Dermis blood vessel endothelial cell (primary cell): ENCODE measurements at regions not wholly inside any gene's neighbourhood (a gene's known extent, or its start where the extent isn't known, plus 50 kb on each side); places are given as distances from the start of the nearest gene placed in this dataset.
"Not testable (repeated sequence)": the region's sequence is repeated elsewhere in the genome, so short reads cannot be mapped to it uniquely, and the experiment has no call there.

Source experiments
- DNase-seq: peaks from one replicate; pipeline ENCODE4 v3.0.0; 2010

GRCh38 chr6:106796781-106797180, 167.4 kb downstream of the QRSL1 start:
- DNase-seq: no peak

- DNase-seq: no peak
These were observed 164.8 kb downstream of the QRSL1 start for GRCh38 chr6:106794129-106794528.

DNA sequence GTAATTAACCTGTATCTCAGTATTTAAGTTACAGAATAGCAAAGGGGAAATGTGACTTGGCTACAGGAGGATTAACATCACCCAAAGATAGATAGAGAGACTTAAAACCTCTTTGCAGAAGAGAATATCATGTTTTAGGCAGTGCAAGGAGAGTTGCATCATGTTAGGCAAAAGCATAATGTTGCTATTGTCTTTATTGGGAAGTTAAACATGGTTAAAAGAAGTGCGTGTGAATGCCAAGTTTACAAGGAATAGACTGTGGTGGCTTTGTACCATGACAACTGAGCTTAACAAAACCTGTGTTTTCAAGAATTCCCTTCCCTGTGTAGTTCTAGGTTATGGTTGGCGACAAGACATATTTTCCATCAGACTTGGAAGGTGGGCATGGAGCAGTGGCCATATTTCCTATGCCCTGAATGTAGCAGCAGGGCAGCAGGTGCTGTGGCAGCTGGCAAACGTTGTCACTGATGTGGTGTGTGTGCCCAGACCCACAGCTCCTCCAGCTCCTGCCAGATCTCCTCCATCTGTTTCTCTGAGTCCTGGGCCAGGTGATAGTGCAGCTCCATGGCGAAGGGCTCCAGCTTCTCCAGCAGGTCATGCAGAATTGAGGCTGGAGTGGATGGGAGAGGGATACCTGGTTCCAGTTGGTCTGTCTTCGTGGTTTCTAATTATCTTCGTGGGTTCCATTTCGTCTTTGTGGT, 163.3 kb downstream of the QRSL1 start:
- no peak for DNase-seq

DNA sequence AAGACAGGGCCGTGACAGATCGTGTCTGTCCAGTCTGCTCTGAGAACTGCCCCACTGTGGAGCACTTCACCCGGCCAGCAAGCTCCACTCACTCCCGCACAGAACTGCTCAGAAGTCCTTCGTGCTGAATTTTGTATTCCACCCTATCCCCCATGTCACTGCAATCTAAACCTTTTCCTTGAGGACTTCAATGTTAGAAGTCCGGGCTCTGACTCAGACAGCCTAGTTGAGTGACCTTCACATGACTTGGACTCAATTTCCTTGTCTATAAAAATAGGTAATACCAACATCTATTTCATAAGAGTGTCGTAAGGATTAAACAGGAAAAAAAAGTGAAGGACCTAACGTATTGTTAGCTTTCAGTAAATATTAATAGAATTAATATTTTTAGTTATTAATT, 161.6 kb downstream of the QRSL1 start:
- DNase-seq: no peak

DNA sequence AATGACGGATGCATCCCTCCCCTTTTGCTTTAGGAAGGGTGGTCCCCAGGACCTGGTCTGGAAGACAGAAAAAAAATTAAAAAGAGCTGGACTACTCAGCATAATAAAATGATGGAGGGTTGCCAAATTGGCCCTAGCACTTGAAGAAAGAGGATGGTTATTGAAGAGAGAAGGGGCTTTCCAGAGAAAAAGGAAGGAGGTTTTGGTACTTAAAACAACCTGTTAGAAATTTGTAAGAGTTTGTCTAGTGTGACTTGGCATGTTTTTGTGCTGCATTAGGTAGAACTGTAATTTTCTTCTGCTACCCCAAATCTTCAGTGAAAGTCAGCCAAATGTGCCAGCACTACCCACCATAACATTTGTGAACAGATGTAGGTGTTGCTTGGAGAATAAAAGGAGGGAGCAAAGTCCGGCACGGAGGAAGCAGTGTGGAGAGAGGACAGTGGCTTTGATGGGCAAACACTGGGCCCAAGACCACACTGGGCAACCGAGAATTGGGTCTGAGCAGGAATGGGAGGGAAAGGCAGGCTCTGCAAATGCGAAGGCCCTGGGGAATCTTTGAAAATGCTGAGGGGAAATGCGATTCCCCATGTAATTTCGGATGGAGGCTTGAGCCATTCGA, 160.9 kb downstream of the QRSL1 start:
- no peak for DNase-seq

GRCh38 chr6:106789428-106790148, 160.2 kb downstream of the QRSL1 start:
- no peak for DNase-seq

GRCh38 chr6:106788761-106789160, 159.4 kb downstream of the QRSL1 start:
- no peak for DNase-seq

- no peak for DNase-seq
These were observed 158.2 kb downstream of the QRSL1 start for GRCh38 chr6:106787327-106788196.

- no peak for DNase-seq
These were observed 155.9 kb downstream of the QRSL1 start for GRCh38 chr6:106785298-106785697.

GRCh38 chr6:106783640-106784566, 154.5 kb downstream of the QRSL1 start:
- DNase-seq: no peak

- DNase-seq: no peak
These were observed 153.3 kb downstream of the QRSL1 start for GRCh38 chr6:106782536-106783285.

- not testable (repeated sequence) for DNase-seq
These were observed 150.2 kb downstream of the QRSL1 start for GRCh38 chr6:106779552-106779951.

DNA sequence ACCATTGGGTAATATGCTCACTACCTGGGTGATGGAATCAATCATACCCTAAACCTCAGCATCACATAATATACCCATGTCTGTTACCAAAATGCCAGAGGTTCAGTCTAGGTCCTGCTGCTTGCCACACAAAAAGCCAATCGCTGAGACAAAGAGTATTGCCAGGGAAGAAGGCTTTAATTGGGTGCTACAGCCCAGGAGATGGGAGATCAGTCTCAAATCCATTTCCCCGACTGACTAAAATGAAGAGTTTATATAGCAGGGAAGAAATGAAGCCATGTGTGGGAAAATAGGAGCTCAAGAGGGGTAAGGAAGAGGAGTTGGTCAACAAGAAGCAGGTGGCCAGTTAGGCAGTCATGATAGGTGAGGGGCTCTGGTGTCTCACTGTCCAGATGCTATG, 149.6 kb downstream of the QRSL1 start:
- DNase-seq: no peak

GRCh38 chr6:106773996-106774629, 144.7 kb downstream of the QRSL1 start:
- DNase-seq: no peak

- DNase-seq: no peak
These were observed 144.1 kb downstream of the QRSL1 start for GRCh38 chr6:106773522-106773921.

GRCh38 chr6:106772270-106773142, 143.1 kb downstream of the QRSL1 start:
- DNase-seq: no peak

- DNase-seq: no peak
These were observed 142.4 kb downstream of the QRSL1 start for GRCh38 chr6:106771822-106772221.

DNA sequence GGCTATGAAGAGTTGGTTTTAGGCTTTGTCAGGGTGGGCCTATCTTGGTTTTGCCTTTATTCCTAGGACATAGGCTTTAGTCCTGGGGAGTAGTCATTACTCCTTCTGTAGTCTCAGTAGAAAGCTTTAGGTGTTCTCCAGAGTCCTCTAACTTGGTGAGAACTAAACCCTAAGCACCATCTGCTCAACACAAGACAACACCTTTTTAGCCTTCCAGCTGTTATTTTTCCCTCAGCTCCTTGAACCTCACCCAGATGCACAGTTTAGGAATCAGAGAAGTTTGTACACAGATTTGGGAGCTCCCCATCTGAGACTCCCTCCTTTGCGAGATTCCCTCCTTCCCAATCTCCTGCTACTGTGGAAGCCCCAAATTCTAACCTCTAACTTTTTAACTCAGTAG, 141.3 kb downstream of the QRSL1 start:
- DNase-seq: no peak

GRCh38 chr6:106770081-106770480, 140.7 kb downstream of the QRSL1 start:
- no peak for DNase-seq

GRCh38 chr6:106767271-106767670, 137.9 kb downstream of the QRSL1 start:
- no peak for DNase-seq
